ENCODE measurements at regions not wholly inside any gene's neighbourhood (a gene's known extent, or its start where the extent isn't known, plus 50 kb on each side); places are given as distances from the start of the nearest gene placed in this dataset.

- H3K27me3 ChIP-seq (ENCODE audit: control insufficient read depth, insufficient read depth, low read length), result no peaks in the 10 kb centered on the region
- H3K9me3 ChIP-seq (ENCODE audit: control insufficient read depth, insufficient read depth, low read depth, low read length), result no peaks in the 10 kb centered on the region
- no peaks in the 10 kb centered on the region for H3K4me1 ChIP-seq (ENCODE audit: control insufficient read depth, insufficient read depth, low read length)
- H3K4me3 ChIP-seq (ENCODE audit: low read depth, low read length), result no peak overlapping the region
- H3K36me3 ChIP-seq (ENCODE audit: control insufficient read depth, insufficient read depth, low read length), result no peaks in the 10 kb centered on the region
- no peak overlapping the region for H3K9ac ChIP-seq (ENCODE audit: low read length)
- H3K27ac ChIP-seq (ENCODE audit: low read depth, low read length), result no peak overlapping the region
These were observed 388.8 kb upstream of the EPHA5 start for GRCh38 chr4:66059136-66059535.

GRCh38 chr4:66055999-66056398 is 385.7 kb upstream of the EPHA5 start:
- H3K27ac ChIP-seq (ENCODE audit: low read depth, low read length), result no peak overlapping the region

GRCh38 chr4:66052426-66052825 is 382.1 kb upstream of the EPHA5 start:
- peaks cover 5% of the 10 kb centered on the region; the same call in 1 of the 2 replicates for H3K9me3 ChIP-seq (ENCODE audit: control insufficient read depth, insufficient read depth, low read depth, low read length)
- H3K36me3 ChIP-seq (ENCODE audit: control insufficient read depth, insufficient read depth, low read length), result no peaks in the 10 kb centered on the region

More at GRCh38 chr4:66055999-66056398, 385.7 kb upstream of the EPHA5 start:
- Histone ChIP-seq H3K4me1 (ENCODE audit: control insufficient read depth, insufficient read depth, low read length) (no peaks in the 10 kb centered on the region), H3K4me3 (ENCODE audit: low read depth, low read length) (no peak overlapping the region), H3K36me3 (ENCODE audit: control insufficient read depth, insufficient read depth, low read length) (no peaks in the 10 kb centered on the region), H3K27me3 (ENCODE audit: control insufficient read depth, insufficient read depth, low read length) (no peaks in the 10 kb centered on the region), H3K9me3 (ENCODE audit: control insufficient read depth, insufficient read depth, low read depth, low read length) (no peaks in the 10 kb centered on the region), H3K9ac (ENCODE audit: low read length) (no peak overlapping the region)

GRCh38 chr4:66048861-66049260 is 378.6 kb upstream of the EPHA5 start:
- Histone ChIP-seq H3K36me3 (ENCODE audit: control insufficient read depth, insufficient read depth, low read length) (no peaks in the 10 kb centered on the region), H3K4me1 (ENCODE audit: control insufficient read depth, insufficient read depth, low read length) (no peaks in the 10 kb centered on the region), H3K9me3 (ENCODE audit: control insufficient read depth, insufficient read depth, low read depth, low read length) (peaks cover 5% of the 10 kb centered on the region; the same call in 1 of the 2 replicates), H3K27ac (ENCODE audit: low read depth, low read length) (no peak overlapping the region), H3K9ac (ENCODE audit: low read length) (no peak overlapping the region), H3K27me3 (ENCODE audit: control insufficient read depth, insufficient read depth, low read length) (no peaks in the 10 kb centered on the region), H3K4me3 (ENCODE audit: low read depth, low read length) (no peak overlapping the region)

More at GRCh38 chr4:66052426-66052825, 382.1 kb upstream of the EPHA5 start:
- Histone ChIP-seq H3K4me3 (ENCODE audit: low read depth, low read length) (no peak overlapping the region), H3K27me3 (ENCODE audit: control insufficient read depth, insufficient read depth, low read length) (no peaks in the 10 kb centered on the region), H3K27ac (ENCODE audit: low read depth, low read length) (no peak overlapping the region), H3K4me1 (ENCODE audit: control insufficient read depth, insufficient read depth, low read length) (no peaks in the 10 kb centered on the region), H3K9ac (ENCODE audit: low read length) (no peak overlapping the region)

- peaks cover 5% of the 10 kb centered on the region; the same call in 1 of the 2 replicates for H3K9me3 ChIP-seq (ENCODE audit: control insufficient read depth, insufficient read depth, low read depth, low read length)
- no peaks in the 10 kb centered on the region for H3K27me3 ChIP-seq (ENCODE audit: control insufficient read depth, insufficient read depth, low read length)
- H3K4me3 ChIP-seq (ENCODE audit: low read depth, low read length), result no peak overlapping the region
- H3K27ac ChIP-seq (ENCODE audit: low read depth, low read length), result no peak overlapping the region
- no peaks in the 10 kb centered on the region for H3K36me3 ChIP-seq (ENCODE audit: control insufficient read depth, insufficient read depth, low read length)
- no peak overlapping the region for H3K9ac ChIP-seq (ENCODE audit: low read length)
- H3K4me1 ChIP-seq (ENCODE audit: control insufficient read depth, insufficient read depth, low read length), result no peaks in the 10 kb centered on the region
These were observed 375.6 kb upstream of the EPHA5 start for GRCh38 chr4:66045913-66046312.

- no peak overlapping the region for H3K4me3 ChIP-seq (ENCODE audit: low read depth, low read length)
- no peaks in the 10 kb centered on the region for H3K27me3 ChIP-seq (ENCODE audit: control insufficient read depth, insufficient read depth, low read length)
- H3K9me3 ChIP-seq (ENCODE audit: control insufficient read depth, insufficient read depth, low read depth, low read length), result no peaks in the 10 kb centered on the region
- peaks cover 8% of the 10 kb centered on the region; the same call in 1 of the 2 replicates for H3K4me1 ChIP-seq (ENCODE audit: control insufficient read depth, insufficient read depth, low read length)
- H3K9ac ChIP-seq (ENCODE audit: low read length), result no peak overlapping the region
- no peaks in the 10 kb centered on the region for H3K36me3 ChIP-seq (ENCODE audit: control insufficient read depth, insufficient read depth, low read length)
- H3K27ac ChIP-seq (ENCODE audit: low read depth, low read length), result no peak overlapping the region
These were observed 365.4 kb upstream of the EPHA5 start for GRCh38 chr4:66035701-66036100.

- H3K4me1 ChIP-seq (ENCODE audit: control insufficient read depth, insufficient read depth, low read length), result peaks cover 8% of the 10 kb centered on the region; the same call in 1 of the 2 replicates
- no peak overlapping the region for H3K9ac ChIP-seq (ENCODE audit: low read length)
- no peaks in the 10 kb centered on the region for H3K27me3 ChIP-seq (ENCODE audit: control insufficient read depth, insufficient read depth, low read length)
- no peaks in the 10 kb centered on the region for H3K36me3 ChIP-seq (ENCODE audit: control insufficient read depth, insufficient read depth, low read length)
- H3K4me3 ChIP-seq (ENCODE audit: low read depth, low read length), result no peak overlapping the region
- H3K9me3 ChIP-seq (ENCODE audit: control insufficient read depth, insufficient read depth, low read depth, low read length), result no peaks in the 10 kb centered on the region
- H3K27ac ChIP-seq (ENCODE audit: low read depth, low read length), result no peak overlapping the region
These were observed 364.4 kb upstream of the EPHA5 start for GRCh38 chr4:66034671-66035070.

- Histone ChIP-seq H3K9me3 (ENCODE audit: control insufficient read depth, insufficient read depth, low read depth, low read length) (no peaks in the 10 kb centered on the region), H3K4me3 (ENCODE audit: low read depth, low read length) (no peak overlapping the region), H3K9ac (ENCODE audit: low read length) (no peak overlapping the region), H3K36me3 (ENCODE audit: control insufficient read depth, insufficient read depth, low read length) (no peaks in the 10 kb centered on the region), H3K27ac (ENCODE audit: low read depth, low read length) (no peak overlapping the region), H3K4me1 (ENCODE audit: control insufficient read depth, insufficient read depth, low read length) (peaks cover 8% of the 10 kb centered on the region; the same call in 1 of the 2 replicates), H3K27me3 (ENCODE audit: control insufficient read depth, insufficient read depth, low read length) (no peaks in the 10 kb centered on the region)
These were observed 364.0 kb upstream of the EPHA5 start for GRCh38 chr4:66034262-66034661.

GRCh38 chr4:66032571-66032970 is 362.3 kb upstream of the EPHA5 start:
- H3K4me3 ChIP-seq (ENCODE audit: low read depth, low read length), result no peak overlapping the region
- no peaks in the 10 kb centered on the region for H3K36me3 ChIP-seq (ENCODE audit: control insufficient read depth, insufficient read depth, low read length)
- H3K27ac ChIP-seq (ENCODE audit: low read depth, low read length), result no peak overlapping the region
- H3K27me3 ChIP-seq (ENCODE audit: control insufficient read depth, insufficient read depth, low read length), result no peaks in the 10 kb centered on the region
- H3K4me1 ChIP-seq (ENCODE audit: control insufficient read depth, insufficient read depth, low read length), result peaks cover 8% of the 10 kb centered on the region; the same call in 1 of the 2 replicates
- H3K9me3 ChIP-seq (ENCODE audit: control insufficient read depth, insufficient read depth, low read depth, low read length), result no peaks in the 10 kb centered on the region
- H3K9ac ChIP-seq (ENCODE audit: low read length), result no peak overlapping the region

- no peak overlapping the region for H3K4me3 ChIP-seq (ENCODE audit: low read depth, low read length)
- H3K36me3 ChIP-seq (ENCODE audit: control insufficient read depth, insufficient read depth, low read length), result no peaks in the 10 kb centered on the region
- H3K4me1 ChIP-seq (ENCODE audit: control insufficient read depth, insufficient read depth, low read length), result no peaks in the 10 kb centered on the region
- H3K27me3 ChIP-seq (ENCODE audit: control insufficient read depth, insufficient read depth, low read length), result no peaks in the 10 kb centered on the region
- no peak overlapping the region for H3K27ac ChIP-seq (ENCODE audit: low read depth, low read length)
- no peak overlapping the region for H3K9ac ChIP-seq (ENCODE audit: low read length)
- no peaks in the 10 kb centered on the region for H3K9me3 ChIP-seq (ENCODE audit: control insufficient read depth, insufficient read depth, low read depth, low read length)
These were observed 358.4 kb upstream of the EPHA5 start for GRCh38 chr4:66028668-66029067.

- H3K27ac ChIP-seq (ENCODE audit: low read depth, low read length), result no peak overlapping the region
- H3K27me3 ChIP-seq (ENCODE audit: control insufficient read depth, insufficient read depth, low read length), result no peaks in the 10 kb centered on the region
- H3K4me1 ChIP-seq (ENCODE audit: control insufficient read depth, insufficient read depth, low read length), result no peaks in the 10 kb centered on the region
- no peak overlapping the region for H3K9ac ChIP-seq (ENCODE audit: low read length)
- H3K9me3 ChIP-seq (ENCODE audit: control insufficient read depth, insufficient read depth, low read depth, low read length), result peaks cover 18% of the 10 kb centered on the region
- no peak overlapping the region for H3K4me3 ChIP-seq (ENCODE audit: low read depth, low read length)
- no peaks in the 10 kb centered on the region for H3K36me3 ChIP-seq (ENCODE audit: control insufficient read depth, insufficient read depth, low read length)
These were observed 352.8 kb upstream of the EPHA5 start for GRCh38 chr4:66023061-66023460.

- Histone ChIP-seq H3K27me3 (ENCODE audit: control insufficient read depth, insufficient read depth, low read length) (no peaks in the 10 kb centered on the region), H3K9me3 (ENCODE audit: control insufficient read depth, insufficient read depth, low read depth, low read length) (peaks cover 25% of the 10 kb centered on the region), H3K9ac (ENCODE audit: low read length) (no peak overlapping the region), H3K4me3 (ENCODE audit: low read depth, low read length) (no peak overlapping the region), H3K27ac (ENCODE audit: low read depth, low read length) (no peak overlapping the region), H3K4me1 (ENCODE audit: control insufficient read depth, insufficient read depth, low read length) (peaks cover 9% of the 10 kb centered on the region; the same call in 1 of the 2 replicates), H3K36me3 (ENCODE audit: control insufficient read depth, insufficient read depth, low read length) (no peaks in the 10 kb centered on the region)
These were observed 347.4 kb upstream of the EPHA5 start for GRCh38 chr4:66017671-66018070.
